ENCODE measurements at regions not wholly inside any gene's neighbourhood (a gene's known extent, or its start where the extent isn't known, plus 50 kb on each side); places are given as distances from the start of the nearest gene placed in this dataset.

DNA sequence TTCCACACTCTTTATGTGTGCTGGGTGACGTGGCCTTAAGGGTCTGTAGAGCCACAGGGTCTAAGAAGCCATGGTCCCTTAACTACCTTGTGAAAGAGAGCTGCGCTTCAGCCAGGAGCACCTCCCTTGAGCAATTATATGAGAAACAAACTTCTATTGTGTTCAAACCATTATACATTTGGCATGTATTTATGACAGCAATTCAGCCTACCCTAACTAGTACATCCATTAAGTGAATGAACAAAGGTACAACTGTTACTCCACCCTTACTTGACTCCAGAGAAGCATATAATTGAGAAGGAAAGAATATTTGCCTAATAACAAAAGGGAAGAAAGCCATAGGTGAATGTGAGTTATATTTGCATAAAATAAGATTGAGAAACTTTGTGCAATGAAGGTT lies 69.8 kb upstream of the BOC start:
- Histone ChIP-seq H3K79me1 (ENCODE audit: low read depth in 1 of 2, low read length in 2 of 2) (no peaks in the 10 kb centered on the region), H4K5ac (ENCODE audit: low read depth, low read length) (no peak overlapping the region), H3K4ac (ENCODE audit: low read depth, low read length) (no peak overlapping the region), H2BK15ac (ENCODE audit: low read depth, low read length) (no peak overlapping the region), H3K56ac (ENCODE audit: extremely low read depth, insufficient read depth, low read length) (no peak overlapping the region), H3K9ac (ENCODE audit: low read depth, low read length) (no peak overlapping the region), H2AFZ (replicated peaks; ENCODE audit: low read length, poor library complexity) (no peak overlapping the region), H2BK120ac (ENCODE audit: low read depth, low read length) (no peak overlapping the region), H2AK9ac (replicated peaks; ENCODE audit: low read depth, low read length, poor library complexity) (no peak overlapping the region), H3K23ac (ENCODE audit: low read depth, low read length) (no peak overlapping the region), H3K27me3 (ENCODE audit: control insufficient read depth, insufficient read depth, low read length) (peaks cover 21% of the 10 kb centered on the region), H3K9me3 (ENCODE audit: control insufficient read depth, insufficient read depth, low read length) (no peaks in the 10 kb centered on the region), H3K9me1 (ENCODE audit: insufficient read depth, low read length) (no peaks in the 10 kb centered on the region), H3K27ac (ENCODE audit: insufficient read depth, low read length) (no peak overlapping the region), H3K4me3 (ENCODE audit: insufficient read depth, low read depth, low read length) (no peak overlapping the region), H2BK5ac (ENCODE audit: low read depth, low read length, poor library complexity, severe bottlenecking) (no peak overlapping the region), H3K14ac (replicated peaks; ENCODE audit: low read depth, low read length) (no peak overlapping the region), H3K36me3 (ENCODE audit: control insufficient read depth, insufficient read depth, low read length) (no peaks in the 10 kb centered on the region), H2AK5ac (ENCODE audit: low read depth, low read length) (no peak overlapping the region; the same call in 1 of the 2 replicates), H2BK20ac (ENCODE audit: low read depth, low read length) (no peak overlapping the region), H4K91ac (ENCODE audit: insufficient read depth, low read depth, low read length) (no peak overlapping the region), H4K20me1 (ENCODE audit: insufficient read depth, low read length) (no peaks in the 10 kb centered on the region), H3K4me1 (ENCODE audit: control insufficient read depth, insufficient read depth, low read length) (no peaks in the 10 kb centered on the region), H3K4me2 (ENCODE audit: low read depth, low read length) (no peak overlapping the region), H4K8ac (ENCODE audit: low read depth in 2 of 2, low read length in 2 of 2) (no peak overlapping the region), H3K18ac (ENCODE audit: low read depth, low read length) (no peak overlapping the region)
- ATAC-seq (ENCODE audit: low read depth), result no peak
- intact Hi-C loops (cut with micrococcal nuclease) (no loop called here), dilution Hi-C loops (cut with HindIII; ENCODE audit: low sequenced_read_pairs, unreplicated experiment) (no loop called here), in situ Hi-C loops (cut with MboI; ENCODE audit: low sequenced_read_pairs) (no loop called here)
- ChIA-PET POLR2A (ENCODE audit: unreplicated experiment) (no interaction called here), CTCF (no interaction called here)
- no TSS peak for BruUV-seq (replicated peaks)
- no peak for DNase-seq
- no peak for TF ChIP-seq CHD1 (IDR thresholded peaks at IDR 0.05; ENCODE audit: low read depth, low read length)
- no peak for TF ChIP-seq POLR2A (IDR thresholded peaks at IDR 0.05; ENCODE audit: low read depth, low read length)
- no CpG with 5 or more reads among the region's 2 CpGs for WGBS, 2 experiments (ENCODE audit: extremely low coverage in 2 of 2, insufficient read length in 1 of 2)

All from IMR-90 (cell line).